ENCODE measurements at regions not wholly inside any gene's neighbourhood (a gene's known extent, or its start where the extent isn't known, plus 50 kb on each side); places are given as distances from the start of the nearest gene placed in this dataset.

DNA sequence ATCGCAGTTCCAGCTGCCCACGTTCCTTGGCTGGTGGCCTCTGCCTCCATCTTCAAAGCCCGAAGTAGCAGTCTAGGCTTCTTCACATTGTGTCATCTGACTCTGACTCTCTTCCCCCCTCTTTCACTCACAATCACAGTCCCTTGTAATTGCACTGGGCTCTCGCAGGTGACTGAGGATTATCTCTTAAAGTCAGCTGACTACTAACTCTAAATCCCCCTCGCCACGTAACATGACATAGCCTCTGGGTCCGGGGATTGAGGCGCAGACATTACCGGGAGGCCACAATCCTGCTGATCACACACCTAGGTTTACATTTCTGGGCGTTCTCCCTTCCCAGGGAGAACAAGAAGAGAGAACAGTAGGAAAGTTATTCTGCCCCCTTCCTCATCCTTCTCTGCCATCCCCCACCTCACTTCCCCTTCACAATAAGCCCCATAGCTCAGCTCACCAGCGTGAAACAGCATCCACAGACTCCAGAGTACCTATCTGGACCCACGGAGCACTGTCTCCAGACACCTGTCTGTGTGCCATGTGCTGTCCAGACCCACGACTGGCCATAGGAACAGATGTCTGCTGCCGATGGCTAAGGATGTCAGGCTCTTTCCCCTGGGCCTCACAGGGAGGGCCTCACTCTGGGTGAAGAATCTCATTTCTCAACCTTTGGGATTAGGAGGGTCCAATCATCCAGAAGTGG is 64.3 kb upstream of the FZD7 start:
- DNase-seq = no peak

- DNase-seq = no peak
Measured at GRCh38 chr2:201969938-201970785, 63.5 kb upstream of the FZD7 start.

- DNase-seq = no peak
Measured at GRCh38 chr2:201970786-201971108, 62.9 kb upstream of the FZD7 start.

- no peak for DNase-seq
Measured at GRCh38 chr2:201971531-201972228, 62.0 kb upstream of the FZD7 start.

DNA sequence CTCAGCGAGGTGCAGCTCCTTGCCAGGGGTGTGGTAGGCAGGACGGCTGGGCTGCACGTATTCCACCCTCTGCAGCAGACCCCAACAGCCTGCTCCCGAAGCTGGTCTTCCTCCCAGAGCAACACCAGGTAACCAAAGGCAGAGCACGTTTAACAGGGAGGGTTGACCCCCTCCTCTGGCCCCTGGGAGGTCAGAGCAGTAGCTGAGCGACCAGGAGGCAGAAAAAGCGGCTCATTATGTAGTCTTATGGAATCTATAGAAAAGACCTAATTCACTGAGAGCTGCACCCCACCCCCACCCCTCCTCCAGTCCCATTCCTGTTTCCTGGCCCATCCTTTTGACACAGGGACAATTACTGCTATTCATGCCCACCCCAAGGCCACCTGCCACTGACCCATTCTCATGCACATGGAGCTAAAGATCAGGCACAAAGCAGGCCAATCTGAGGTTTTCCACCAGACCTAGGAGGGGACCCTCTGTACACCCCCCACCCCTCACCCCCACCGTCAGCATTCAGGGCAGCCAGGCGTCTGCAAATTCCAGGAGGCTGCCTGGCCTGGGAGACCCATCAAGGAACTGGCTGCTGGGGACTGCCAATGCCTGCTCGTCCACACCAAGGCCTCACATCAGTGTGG is 60.9 kb upstream of the FZD7 start:
- no peak for DNase-seq

GRCh38 chr2:201973305-201973928 is 60.2 kb upstream of the FZD7 start:
- DNase-seq = no peak

DNA sequence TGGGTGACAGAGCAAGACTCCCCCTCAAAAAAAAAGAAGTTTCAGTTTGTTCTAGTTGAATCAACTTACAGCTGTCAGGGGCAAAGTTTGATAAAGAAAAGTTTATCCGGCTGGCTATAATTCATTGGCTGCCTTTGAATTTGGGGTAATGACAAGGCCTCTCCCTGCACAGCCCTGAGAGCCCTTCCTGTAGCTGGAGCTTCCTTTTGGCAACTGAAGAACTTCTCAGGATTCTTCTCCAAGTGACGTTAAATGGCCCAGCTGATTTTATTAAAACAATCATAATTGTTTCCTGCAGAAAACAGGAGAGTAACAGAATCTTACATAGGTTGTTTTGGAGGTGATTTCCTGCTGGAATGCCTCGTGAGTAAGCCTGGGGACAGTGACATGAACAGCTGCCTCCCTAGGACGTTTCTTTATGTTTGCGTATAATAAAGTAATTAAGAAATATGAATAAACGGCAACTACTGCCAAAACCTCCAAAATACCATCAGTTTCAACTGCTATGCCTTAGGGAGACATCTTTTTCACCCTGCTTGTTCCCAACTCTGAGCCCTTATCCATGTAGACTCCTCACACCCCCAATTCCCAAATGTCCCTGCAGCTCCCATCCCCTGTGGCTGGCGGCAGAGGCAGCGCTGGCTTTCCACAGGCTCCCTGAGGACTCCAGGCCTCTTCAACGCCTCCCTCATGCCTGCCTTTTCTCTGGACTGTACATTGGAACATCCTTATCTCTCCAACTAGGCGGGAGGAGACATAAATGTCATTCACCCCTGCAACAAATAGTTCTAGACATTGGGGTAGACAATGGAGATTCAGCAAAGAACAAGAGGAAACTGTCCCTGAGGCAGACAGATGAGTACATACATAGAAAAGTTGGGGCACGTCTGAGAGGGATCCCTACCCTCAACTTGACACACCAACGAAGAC is 59.2 kb upstream of the FZD7 start:
- DNase-seq = no peak

- no peak for DNase-seq
Measured at GRCh38 chr2:201975434-201975833, 58.2 kb upstream of the FZD7 start.

DNA sequence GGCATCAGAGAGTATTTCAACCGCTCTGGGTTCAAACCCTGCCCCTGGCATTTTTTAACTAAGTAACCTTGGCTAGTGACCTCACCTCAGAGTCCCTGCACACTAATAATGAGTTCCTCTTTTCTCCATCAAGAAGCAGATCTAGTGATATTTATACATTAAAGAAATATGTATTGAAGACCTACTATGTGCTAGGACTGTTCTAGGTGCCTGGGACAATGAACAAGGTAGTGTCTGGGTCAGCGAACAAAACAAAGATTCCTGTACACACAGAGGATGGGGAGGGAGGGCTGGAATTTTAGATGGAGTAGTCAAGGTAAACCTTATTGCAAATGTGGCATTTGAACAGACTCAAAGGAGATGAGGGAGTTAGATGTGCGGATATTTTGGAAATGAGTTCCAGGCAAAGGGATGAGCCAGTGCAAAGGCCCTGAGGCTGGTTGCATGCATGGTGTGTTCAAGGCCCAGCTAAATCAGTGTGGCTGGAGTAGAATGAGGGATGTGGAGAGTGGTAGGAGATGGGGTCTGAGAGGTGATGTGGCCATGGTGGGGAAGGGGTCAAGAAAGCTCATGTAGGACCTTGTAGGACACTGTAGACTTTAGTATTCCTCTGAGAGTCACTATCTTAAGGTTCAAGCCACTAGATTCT is 57.6 kb upstream of the FZD7 start:
- DNase-seq = no peak

DNA sequence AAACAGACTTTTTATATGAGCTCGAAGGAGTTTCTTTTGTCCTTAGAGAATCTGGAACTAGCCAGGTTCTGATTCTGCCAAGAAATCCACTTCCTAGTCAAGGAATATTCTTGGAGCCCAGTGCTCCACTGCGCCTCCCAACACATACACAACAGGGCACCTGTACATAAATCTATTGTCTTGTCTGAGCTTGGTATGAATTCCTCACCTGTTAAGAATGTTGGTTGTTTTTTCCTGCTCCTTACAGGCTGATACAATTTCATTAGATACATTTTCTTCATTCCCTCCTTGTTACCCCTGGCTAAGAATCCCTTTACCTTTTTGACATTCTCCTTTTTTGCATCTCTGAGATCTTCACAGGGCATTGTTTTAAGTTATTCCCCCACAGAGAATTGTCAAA is 56.0 kb upstream of the FZD7 start:
- no peak for DNase-seq

DNA sequence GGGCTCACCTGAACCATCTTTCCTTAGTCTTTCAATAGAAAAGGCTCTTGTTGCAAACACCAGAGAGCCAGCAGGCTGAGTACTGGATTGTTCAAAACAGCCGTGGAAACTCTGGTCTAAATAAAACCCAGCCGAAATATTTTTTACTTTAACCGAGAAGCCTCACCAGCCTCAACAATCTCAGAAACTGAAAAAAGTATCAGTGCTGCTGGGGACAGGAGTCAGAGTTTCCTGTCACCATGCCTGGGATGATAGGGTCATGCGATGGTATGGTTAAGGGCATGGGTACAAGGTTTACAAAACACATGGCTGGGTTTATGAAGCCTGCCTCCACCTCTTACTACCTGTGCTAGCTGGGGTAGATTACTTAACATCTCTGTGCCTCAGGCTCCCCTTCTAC is 55.3 kb upstream of the FZD7 start:
- DNase-seq = no peak

GRCh38 chr2:201978986-201979385 is 54.7 kb upstream of the FZD7 start:
- no peak for DNase-seq

DNA sequence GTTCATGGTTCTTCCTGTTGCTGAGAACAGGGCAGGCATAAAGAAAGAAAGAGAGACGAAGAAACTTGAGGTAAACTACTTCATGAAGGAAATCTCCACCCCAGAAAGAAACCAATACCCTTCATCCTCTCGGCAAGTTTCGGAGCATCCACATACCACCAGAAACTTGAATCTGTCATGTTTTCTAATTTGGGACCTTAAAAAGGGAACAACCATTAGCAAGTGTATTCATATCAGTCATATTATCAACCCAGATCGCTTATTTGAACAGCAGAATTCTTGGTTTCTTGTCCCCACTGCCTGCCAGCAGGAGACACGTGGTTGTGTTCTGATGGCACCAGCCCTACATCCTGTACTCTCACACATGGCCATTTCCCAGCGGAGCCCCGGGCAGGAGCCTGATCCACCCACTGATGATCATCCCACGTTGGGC is 53.2 kb upstream of the FZD7 start:
- no peak for DNase-seq

GRCh38 chr2:201980946-201981345 is 52.7 kb upstream of the FZD7 start:
- no peak for DNase-seq

DNA sequence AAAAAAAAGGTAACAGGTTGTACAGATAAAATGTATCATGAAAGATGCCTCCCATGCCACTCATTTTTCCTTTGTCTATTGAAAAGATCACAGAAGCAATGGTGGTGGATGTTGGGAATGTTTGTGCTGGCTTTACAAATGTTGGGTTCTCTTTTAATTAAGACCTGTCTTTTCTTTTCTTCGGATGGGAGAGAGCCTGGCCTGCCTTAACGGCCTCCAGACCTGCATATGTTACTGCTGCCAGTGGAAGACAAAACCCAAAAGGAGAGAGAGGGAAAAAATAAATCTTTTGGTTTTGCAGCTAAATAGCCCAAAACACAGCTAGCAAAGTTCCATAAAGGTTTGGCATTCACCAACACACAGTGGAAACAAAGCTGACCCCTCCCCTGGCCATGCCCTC is 50.5 kb upstream of the FZD7 start:
- DNase-seq = no peak

GRCh38 chr2:201983800-201984199 is 49.9 kb upstream of the FZD7 start:
- DNase-seq = no peak

All from CD4-positive, alpha-beta T cell treated with Interleukin-17A for 1 hour (primary cell).